H1 (cell line): ENCODE measurements at regions not wholly inside any gene's neighbourhood (a gene's known extent, or its start where the extent isn't known, plus 50 kb on each side); places are given as distances from the start of the nearest gene placed in this dataset.

Experiments
- CTCF ChIA-PET: fragments of 300-600 bp; sonication (Branson Sonifier 250); formaldehyde crosslinking; loops from one replicate; lab custom pipeline; 2021; ENCODE audit not compliant: partially characterized antibody; lab: Charles Lee
- POLR2A ChIA-PET: fragments of 300-600 bp; sonication (Branson Sonifier 250); formaldehyde crosslinking; loops from one replicate; lab custom pipeline; 2021; ENCODE audit warnings: inconsistent platforms; ENCODE audit not compliant: partially characterized antibody; lab: Charles Lee
- DNase-seq, 2 experiments: peaks; one replicate each; pipeline versions ENCODE4 v3.0.0 to v3.0.0-alpha.2; 2010 to 2022; ENCODE audit warnings: low spot score in 2 of 2, low read depth in 1 of 2, mixed read lengths in 1 of 2
- FAIRE-seq: peaks from 2 replicates; lab custom pipeline; 2011; peaks lifted over from hg19 to GRCh38; lab: Jason Lieb, UNC
- H2AFZ ChIP-seq: 2 replicates; pipeline ENCODE4 v1.8.1; 2012; ENCODE audit warnings: low read length, inconsistent platforms
- H2AK5ac ChIP-seq: 2 replicates; pipeline ENCODE4 v1.6.1; 2013; ENCODE audit warnings: low read depth, low read length
- H2BK120ac ChIP-seq: replicated peaks from 2 replicates; pipeline ENCODE3; 2013; ENCODE audit warnings: low read depth, low read length, inconsistent platforms
- H2BK12ac ChIP-seq: 2 replicates; pipeline ENCODE4 v1.6.1; 2013; ENCODE audit warnings: low read depth, low read length
- H2BK15ac ChIP-seq: 2 replicates; pipeline ENCODE4 v1.6.1; 2013; ENCODE audit warnings: low read length
- H2BK20ac ChIP-seq: 2 replicates; pipeline ENCODE4 v1.6.1; 2013; ENCODE audit warnings: low read length
- H2BK5ac ChIP-seq: 2 replicates; pipeline ENCODE4 v1.6.1; 2013; ENCODE audit warnings: low read depth, low read length
- H3K14ac ChIP-seq: 2 replicates; pipeline ENCODE4 v1.6.1; 2013; ENCODE audit warnings: inconsistent platforms; ENCODE audit not compliant: insufficient read length
- H3K18ac ChIP-seq: 2 replicates; pipeline ENCODE4 v1.6.1; 2013; ENCODE audit warnings: low read length; ENCODE audit errors: extremely low read depth
- H3K23ac ChIP-seq: 2 replicates; pipeline ENCODE4 v1.6.1; 2013; ENCODE audit warnings: inconsistent platforms; ENCODE audit not compliant: insufficient read length
- H3K23me2 ChIP-seq: 2 replicates; pipeline ENCODE4 v1.6.1; 2013; ENCODE audit warnings: low read depth, low read length
- H3K27ac ChIP-seq: 2 replicates; pipeline ENCODE4 v1.6.1; 2011; ENCODE audit warnings: low read depth, low read length, inconsistent platforms
- H3K27me3 ChIP-seq, 4 experiments: replicated peaks in 1 of 4; 1 replicate in 1 of 4; 2 replicates in 3 of 4; pipeline versions ENCODE4 v1.6.1 to v1.8.1; 2011 to 2013; ENCODE audit warnings: low read length in 3 of 4, mild to moderate bottlenecking in 3 of 4, inconsistent platforms in 2 of 4, mixed read lengths in 2 of 4, moderate library complexity in 1 of 4; ENCODE audit not compliant: control insufficient read depth in 3 of 4, insufficient read depth in 3 of 4; ENCODE audit errors: extremely low read depth in 1 of 4
- H3K36me3 ChIP-seq, 4 experiments: 2 replicates each; pipeline versions ENCODE4 v1.6.1 to v1.8.1; 2011 to 2013; ENCODE audit warnings: mild to moderate bottlenecking in 4 of 4, low read length in 3 of 4, moderate library complexity in 2 of 4, control low read depth in 1 of 4, inconsistent platforms in 1 of 4; ENCODE audit not compliant: insufficient read depth in 4 of 4, control insufficient read depth in 2 of 4
- H3K4ac ChIP-seq: replicated peaks from 2 replicates; pipeline ENCODE3; 2013; ENCODE audit warnings: low read length, low read depth, mixed read lengths, inconsistent platforms; ENCODE audit not compliant: insufficient read length
- H3K4me1 ChIP-seq, 4 experiments: replicated peaks in 1 of 4; 1 replicate in 1 of 4; 2 replicates in 3 of 4; pipeline versions ENCODE4 v1.6.1 to v1.8.1; 2011 to 2013; ENCODE audit warnings: low read length in 3 of 4, inconsistent platforms in 2 of 4, mixed read lengths in 1 of 4; ENCODE audit not compliant: insufficient read depth in 4 of 4, control insufficient read depth in 3 of 4
- H3K4me2 ChIP-seq, 2 experiments: 2 replicates each; pipeline versions ENCODE4 v1.6.1 to v1.8.1; 2011 to 2013; ENCODE audit warnings: low read depth in 2 of 2, low read length in 2 of 2, control low read depth in 1 of 2, inconsistent platforms in 1 of 2, mild to moderate bottlenecking in 1 of 2; ENCODE audit not compliant: insufficient read depth in 1 of 2
- H3K4me3 ChIP-seq, 4 experiments: fragments of 200-600, 300-600 bp in 1 of 4; sonication (generic), shearing (Covaris generic), sonication (Bioruptor Twin) in 1 of 4; 2 replicates each; pipeline versions ENCODE4 v1.5.1 to v1.8.1; 2011 to 2016; ENCODE audit warnings: low read length in 4 of 4, low read depth in 3 of 4, control low read depth in 2 of 4, inconsistent platforms in 2 of 4, mild to moderate bottlenecking in 2 of 4, mixed read lengths in 1 of 4, moderate library complexity in 1 of 4; ENCODE audit not compliant: insufficient read depth in 2 of 4; ENCODE audit errors: extremely low read depth in 1 of 4
- H3K56ac ChIP-seq: replicated peaks from 2 replicates; pipeline ENCODE3; 2013; ENCODE audit warnings: low read depth, mild to moderate bottlenecking, mixed read lengths, low read length, inconsistent platforms; ENCODE audit not compliant: insufficient read length
- H3K79me1 ChIP-seq: 2 replicates; pipeline ENCODE4 v1.6.1; 2013; ENCODE audit warnings: low read depth, low read length, control low read depth
- H3K79me2 ChIP-seq, 2 experiments: 2 replicates each; pipeline versions ENCODE4 v1.6.1 to v1.8.1; 2012 to 2013; ENCODE audit warnings: low read length in 2 of 2, mild to moderate bottlenecking in 2 of 2, inconsistent platforms in 1 of 2; ENCODE audit not compliant: insufficient read depth in 2 of 2, control insufficient read depth in 1 of 2
- H3K9ac ChIP-seq, 4 experiments: replicated peaks in 1 of 4; 1 replicate in 1 of 4; 2 replicates in 3 of 4; pipeline versions ENCODE4 v1.6.1 to v1.8.1; 2011 to 2013; ENCODE audit warnings: low read depth in 3 of 4, low read length in 3 of 4, control low read depth in 2 of 4, mild to moderate bottlenecking in 2 of 4, moderate library complexity in 2 of 4, inconsistent platforms in 1 of 4; ENCODE audit errors: extremely low read depth in 1 of 4
- H3K9me3 ChIP-seq, 2 experiments: 2 replicates each; pipeline versions ENCODE4 v1.6.1 to v1.8.1; 2012 to 2013; ENCODE audit warnings: mild to moderate bottlenecking in 2 of 2, moderate library complexity in 2 of 2, control low read depth in 1 of 2, inconsistent platforms in 1 of 2, low read depth in 1 of 2, low read length in 1 of 2, mixed read lengths in 1 of 2; ENCODE audit not compliant: insufficient read depth in 2 of 2
- H4K20me1 ChIP-seq, 2 experiments: replicated peaks in 1 of 2; 2 replicates each; pipeline versions ENCODE3 to v1.8.1; 2011 to 2013; ENCODE audit warnings: inconsistent platforms in 2 of 2, low read length in 2 of 2, mild to moderate bottlenecking in 1 of 2; ENCODE audit not compliant: insufficient read depth in 2 of 2, control insufficient read depth in 1 of 2
- H4K5ac ChIP-seq: 2 replicates; pipeline ENCODE4 v1.6.1; 2013; ENCODE audit warnings: low read length, low read depth, mixed read lengths, inconsistent platforms; ENCODE audit not compliant: insufficient read length
- H4K8ac ChIP-seq: 2 replicates; pipeline ENCODE4 v1.8.0; 2013; ENCODE audit warnings: mild to moderate bottlenecking, moderate library complexity, low read length, inconsistent platforms; ENCODE audit not compliant: insufficient read depth; ENCODE audit errors: extremely low read depth
- H4K91ac ChIP-seq: replicated peaks from 2 replicates; pipeline ENCODE3; 2013; ENCODE audit warnings: low read length, mixed read lengths, inconsistent platforms; ENCODE audit not compliant: insufficient read length
- PHF8 ChIP-seq: fragments of 200-600 bp; sonication (generic); conservative IDR thresholded peaks from 2 replicates; pipeline ENCODE4 v1.7.1; 2012; ENCODE audit warnings: low read depth, mild to moderate bottlenecking, inconsistent platforms, low read length, moderate library complexity
- RXRA ChIP-seq: IDR thresholded peaks from 2 replicates; pipeline ENCODE4 v1.6.1; 2011; ENCODE audit warnings: low read depth, mild to moderate bottlenecking, low read length, moderate library complexity; ENCODE audit not compliant: insufficient read depth
- WGBS, 2 experiments: shearing (Covaris generic) in 1 of 2; methylation state at CpG; one replicate each; pipeline versions ENCODE4 v1.1.6 to v1.1.7; 2013 to 2015; ENCODE audit warnings: low lambda C conversion rate in 2 of 2, mixed read lengths in 2 of 2, inconsistent platforms in 1 of 2, low coverage in 1 of 2, missing lambda C conversion rate in 1 of 2; ENCODE audit not compliant: insufficient replicate concordance in 2 of 2, insufficient coverage in 1 of 2, insufficient read length in 1 of 2; ENCODE audit errors: extremely low coverage in 1 of 2, missing lambda C conversion rate in 1 of 2; 5-methylcytosine and 5-hydroxymethylcytosine counted together

DNA sequence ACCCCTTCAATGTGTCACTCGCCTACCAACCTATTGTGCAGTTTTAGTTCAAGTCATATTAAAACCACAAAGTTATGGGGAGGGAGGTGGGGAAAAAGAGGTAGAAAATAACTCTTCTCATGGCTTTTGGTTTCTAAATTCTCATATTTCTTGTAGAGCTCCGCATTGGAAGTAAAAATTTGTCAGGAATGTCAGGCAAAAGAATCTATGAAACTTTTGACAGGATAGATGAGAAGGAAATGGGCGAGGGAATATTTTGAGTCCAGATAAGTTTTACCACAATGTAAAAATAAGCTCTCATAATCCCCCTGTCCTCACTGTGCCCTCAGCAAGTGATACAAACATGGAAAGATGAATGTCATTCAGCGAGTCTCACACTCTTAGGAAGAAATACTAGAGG lies 270.4 kb downstream of the DLEU7 start:
- H2BK120ac ChIP-seq, result no peak overlapping the region
- H3K79me1 ChIP-seq, result no peaks in the 10 kb centered on the region
- H3K36me3 ChIP-seq, result no peaks in the 10 kb centered on the region
- FAIRE-seq, result no peak
- CTCF ChIA-PET, result interaction anchor here (0.6 to 0.7 kb wide), 2 partner anchors 186 to 575 kb away, joined by 3 to 4 read pairs; no protein-coding TSS in a partner anchor
- H3K56ac ChIP-seq, result no peak overlapping the region
- H2AK5ac ChIP-seq, result no peak overlapping the region
- H4K8ac ChIP-seq, result no peak overlapping the region
- no peak overlapping the region for H3K14ac ChIP-seq
- no peak overlapping the region for H3K27ac ChIP-seq
- H4K91ac ChIP-seq, result no peak overlapping the region
- no peak overlapping the region for H2BK15ac ChIP-seq
- no peaks in the 10 kb centered on the region for H3K4me1 ChIP-seq
- no peak overlapping the region for H2AFZ ChIP-seq
- no peak overlapping the region for H3K4me3 ChIP-seq
- H3K18ac ChIP-seq, result no peak overlapping the region
- H3K23me2 ChIP-seq, result no peaks in the 10 kb centered on the region
- no peaks in the 10 kb centered on the region for H3K27me3 ChIP-seq
- no peaks in the 10 kb centered on the region; a peak in 1 of 4 replicates for H3K79me2 ChIP-seq
- H2BK12ac ChIP-seq, result no peak overlapping the region
- no peak overlapping the region for H2BK20ac ChIP-seq
- no peaks in the 10 kb centered on the region for H3K9me3 ChIP-seq
- H3K23ac ChIP-seq, result no peak overlapping the region
- no peak overlapping the region for H3K4ac ChIP-seq
- H2BK5ac ChIP-seq, result no peak overlapping the region
- H4K5ac ChIP-seq, result no peak overlapping the region
- WGBS, 2 experiments, result 80% methylated on average over 4 of the region's 4 CpGs; no CpG with 5 or more reads in 1 of the 2 experiments
- no peaks in the 10 kb centered on the region for H4K20me1 ChIP-seq
- H3K4me2 ChIP-seq, result no peak overlapping the region
- TF ChIP-seq RXRA (no peak), PHF8 (no peak)
- TF ChIP-seq, all 59 proteins: peak for 0
- H3K9ac ChIP-seq, result no peak overlapping the region
- no peak for DNase-seq
- POLR2A ChIA-PET, result no interaction called here
